ENCODE measurements at regions not wholly inside any gene's neighbourhood (a gene's known extent, or its start where the extent isn't known, plus 50 kb on each side); places are given as distances from the start of the nearest gene placed in this dataset.

DNA sequence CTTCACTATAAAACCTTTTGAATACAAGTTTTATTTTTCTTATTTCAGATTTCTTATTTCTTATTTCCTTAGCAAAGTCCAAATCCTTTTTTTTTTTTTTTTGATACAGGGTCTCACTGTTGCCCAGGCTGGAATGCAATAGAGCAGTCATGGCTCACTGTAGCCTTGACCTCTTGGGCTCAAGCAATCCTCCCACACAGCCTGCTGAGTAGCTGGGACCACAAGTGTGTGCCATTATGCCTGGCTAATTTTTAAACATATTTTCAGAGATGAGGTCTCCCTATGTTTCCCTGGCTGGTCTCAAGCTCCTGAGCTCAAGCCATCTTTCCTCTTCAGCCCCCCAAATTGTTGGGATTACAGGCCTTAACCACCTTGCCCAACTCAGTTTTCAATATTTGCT, 334.3 kb downstream of the DLEU7 start:
- TF ChIP-seq POLR2A (IDR thresholded peaks at IDR 0.05), result no peak
- TF ChIP-seq, protein P1, sequence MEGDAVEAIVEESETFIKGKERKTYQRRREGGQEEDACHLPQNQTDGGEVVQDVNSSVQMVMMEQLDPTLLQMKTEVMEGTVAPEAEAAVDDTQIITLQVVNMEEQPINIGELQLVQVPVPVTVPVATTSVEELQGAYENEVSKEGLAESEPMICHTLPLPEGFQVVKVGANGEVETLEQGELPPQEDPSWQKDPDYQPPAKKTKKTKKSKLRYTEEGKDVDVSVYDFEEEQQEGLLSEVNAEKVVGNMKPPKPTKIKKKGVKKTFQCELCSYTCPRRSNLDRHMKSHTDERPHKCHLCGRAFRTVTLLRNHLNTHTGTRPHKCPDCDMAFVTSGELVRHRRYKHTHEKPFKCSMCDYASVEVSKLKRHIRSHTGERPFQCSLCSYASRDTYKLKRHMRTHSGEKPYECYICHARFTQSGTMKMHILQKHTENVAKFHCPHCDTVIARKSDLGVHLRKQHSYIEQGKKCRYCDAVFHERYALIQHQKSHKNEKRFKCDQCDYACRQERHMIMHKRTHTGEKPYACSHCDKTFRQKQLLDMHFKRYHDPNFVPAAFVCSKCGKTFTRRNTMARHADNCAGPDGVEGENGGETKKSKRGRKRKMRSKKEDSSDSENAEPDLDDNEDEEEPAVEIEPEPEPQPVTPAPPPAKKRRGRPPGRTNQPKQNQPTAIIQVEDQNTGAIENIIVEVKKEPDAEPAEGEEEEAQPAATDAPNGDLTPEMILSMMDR (IDR thresholded peaks at IDR 0.05), result no peak

Measured in body of pancreas (tissue), 4 donors.